ENCODE measurements at regions not wholly inside any gene's neighbourhood (a gene's known extent, or its start where the extent isn't known, plus 50 kb on each side); places are given as distances from the start of the nearest gene placed in this dataset.

GRCh38 chr6:14964556-14965270 lies 281.2 kb upstream of the JARID2 start:
- Histone ChIP-seq H3K4me3 (ENCODE audit: low read length) (no peak overlapping the region), H2AFZ (ENCODE audit: low read length) (no peak overlapping the region), H3K36me3 (replicated peaks; ENCODE audit: insufficient read depth, low read length) (no peaks in the 10 kb centered on the region), H3K27me3 (replicated peaks; ENCODE audit: insufficient read depth, low read length) (no peaks in the 10 kb centered on the region), H3K4me2 (ENCODE audit: low read depth, low read length) (no peak overlapping the region), H3K9me3 (replicated peaks; ENCODE audit: insufficient read depth, low read length) (no peaks in the 10 kb centered on the region), H3K9ac (ENCODE audit: low read length) (no peak overlapping the region), H4K20me1 (ENCODE audit: insufficient read depth, low read length) (no peaks in the 10 kb centered on the region), H3F3A (ENCODE audit: insufficient read depth, low read length) (no peaks in the 10 kb centered on the region), H3K9me2 (replicated peaks; ENCODE audit: insufficient read depth, low read length) (no peaks in the 10 kb centered on the region), H3K27ac (ENCODE audit: low read length) (no peak overlapping the region), H3K79me2 (ENCODE audit: low read length) (no peaks in the 10 kb centered on the region), H3K4me1 (ENCODE audit: low read length) (no peaks in the 10 kb centered on the region)
- TF ChIP-seq CTCF (IDR thresholded peaks at IDR 0.05; ENCODE audit: low read length) (no peak), EZH2 (optimal IDR thresholded peaks at IDR 0.05; ENCODE audit: low read depth, low read length) (no peak), EZH2phosphoT487 (IDR thresholded peaks at IDR 0.05; ENCODE audit: low read length) (no peak)
- no peak for DNase-seq

DNA sequence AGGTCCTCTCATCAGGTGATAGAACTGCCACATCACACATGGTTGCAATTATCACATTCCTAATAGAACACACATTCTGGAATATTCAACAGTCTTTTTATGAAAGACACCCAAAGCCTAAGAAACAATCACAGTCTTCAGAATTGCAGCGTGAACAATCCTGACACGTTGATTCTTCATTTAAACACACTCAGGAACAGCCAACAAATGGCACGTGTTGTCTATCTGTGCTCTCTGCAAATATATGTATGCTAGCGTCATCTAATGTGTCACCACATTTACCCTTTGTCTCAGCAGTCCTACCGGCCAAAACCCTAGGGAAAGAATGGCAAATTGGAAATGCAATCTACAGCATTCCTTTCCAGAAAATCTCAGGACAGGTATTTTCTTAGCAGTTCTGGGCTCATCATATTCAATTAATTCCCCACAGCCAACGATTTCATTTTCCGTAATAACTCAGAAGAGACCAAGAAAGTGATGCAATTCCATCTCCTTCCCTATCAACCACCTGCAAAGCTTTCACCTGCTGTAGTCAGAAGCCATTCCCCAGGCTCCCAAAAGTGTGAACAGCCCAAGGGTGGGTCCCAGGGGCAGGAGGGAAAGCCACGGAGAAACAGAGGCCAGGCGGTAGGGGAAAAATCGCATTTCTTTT lies 280.3 kb upstream of the JARID2 start:
- Histone ChIP-seq H4K20me1 (ENCODE audit: insufficient read depth, low read length) (no peaks in the 10 kb centered on the region), H2AFZ (ENCODE audit: low read length) (no peak overlapping the region), H3K9me3 (replicated peaks; ENCODE audit: insufficient read depth, low read length) (no peaks in the 10 kb centered on the region), H3K27me3 (replicated peaks; ENCODE audit: insufficient read depth, low read length) (no peaks in the 10 kb centered on the region), H3K9ac (ENCODE audit: low read length) (no peak overlapping the region), H3K36me3 (replicated peaks; ENCODE audit: insufficient read depth, low read length) (no peaks in the 10 kb centered on the region), H3K27ac (ENCODE audit: low read length) (no peak overlapping the region), H3K4me1 (ENCODE audit: low read length) (no peaks in the 10 kb centered on the region), H3K79me2 (ENCODE audit: low read length) (no peaks in the 10 kb centered on the region), H3K4me2 (ENCODE audit: low read depth, low read length) (no peak overlapping the region), H3F3A (ENCODE audit: insufficient read depth, low read length) (no peaks in the 10 kb centered on the region), H3K9me2 (replicated peaks; ENCODE audit: insufficient read depth, low read length) (no peaks in the 10 kb centered on the region), H3K4me3 (ENCODE audit: low read length) (no peak overlapping the region)
- no peak for DNase-seq
- TF ChIP-seq CTCF (IDR thresholded peaks at IDR 0.05; ENCODE audit: low read length) (no peak), EZH2 (optimal IDR thresholded peaks at IDR 0.05; ENCODE audit: low read depth, low read length) (no peak), EZH2phosphoT487 (IDR thresholded peaks at IDR 0.05; ENCODE audit: low read length) (no peak)

- Histone ChIP-seq H3K27me3 (replicated peaks; ENCODE audit: insufficient read depth, low read length) (no peaks in the 10 kb centered on the region), H3K9ac (ENCODE audit: low read length) (no peak overlapping the region), H3F3A (ENCODE audit: insufficient read depth, low read length) (no peaks in the 10 kb centered on the region), H3K4me1 (ENCODE audit: low read length) (no peaks in the 10 kb centered on the region), H3K27ac (ENCODE audit: low read length) (no peak overlapping the region), H2AFZ (ENCODE audit: low read length) (no peak overlapping the region), H3K9me3 (replicated peaks; ENCODE audit: insufficient read depth, low read length) (no peaks in the 10 kb centered on the region), H3K4me3 (ENCODE audit: low read length) (no peak overlapping the region), H3K4me2 (ENCODE audit: low read depth, low read length) (no peak overlapping the region), H3K9me2 (replicated peaks; ENCODE audit: insufficient read depth, low read length) (no peaks in the 10 kb centered on the region), H4K20me1 (ENCODE audit: insufficient read depth, low read length) (no peaks in the 10 kb centered on the region), H3K79me2 (ENCODE audit: low read length) (no peaks in the 10 kb centered on the region), H3K36me3 (replicated peaks; ENCODE audit: insufficient read depth, low read length) (no peaks in the 10 kb centered on the region)
- no peak for TF ChIP-seq CTCF (IDR thresholded peaks at IDR 0.05; ENCODE audit: low read length)
- no peak for TF ChIP-seq EZH2phosphoT487 (IDR thresholded peaks at IDR 0.05; ENCODE audit: low read length)
- no peak for TF ChIP-seq EZH2 (optimal IDR thresholded peaks at IDR 0.05; ENCODE audit: low read depth, low read length)
- no peak for DNase-seq
These were observed 279.6 kb upstream of the JARID2 start for GRCh38 chr6:14966096-14966905.

Measured in MM.1S (cell line).